ENCODE measurements at regions not wholly inside any gene's neighbourhood (a gene's known extent, or its start where the extent isn't known, plus 50 kb on each side); places are given as distances from the start of the nearest gene placed in this dataset.

DNA sequence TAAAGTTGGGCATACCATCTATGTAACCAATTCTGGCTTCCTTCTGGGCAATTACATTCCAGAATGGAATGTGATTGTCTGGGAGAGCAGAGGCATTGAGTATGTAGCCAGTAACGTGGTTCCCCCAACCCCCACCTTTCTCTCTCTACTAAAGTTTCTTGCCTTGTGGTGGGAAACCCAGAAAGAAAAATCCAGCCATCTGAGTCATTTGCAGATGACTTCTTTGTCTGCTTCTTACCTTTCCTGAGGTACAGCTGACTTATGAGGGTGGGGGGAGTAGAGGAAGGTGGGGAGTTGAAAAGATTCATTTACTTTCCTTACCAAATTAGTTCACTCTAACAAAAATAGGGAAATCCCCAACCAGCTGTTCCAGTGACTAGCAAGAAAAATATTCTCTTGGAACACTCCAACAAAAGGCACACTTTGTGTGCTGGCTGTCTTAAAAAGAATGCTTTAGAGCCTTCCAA lies 112.1 kb upstream of the FRMD6 start:
- no peak for TF ChIP-seq EP300 (IDR thresholded peaks at IDR 0.05; ENCODE audit: borderline replicate concordance)
- TF ChIP-seq YY1 (IDR thresholded peaks at IDR 0.05; ENCODE audit: low read depth) = no peak
- TF ChIP-seq NFIC (IDR thresholded peaks at IDR 0.05) = no peak
- TF ChIP-seq REST (IDR thresholded peaks at IDR 0.05; ENCODE audit: low read depth) = no peak
- no peak for TF ChIP-seq TCF12 (IDR thresholded peaks at IDR 0.05; ENCODE audit: low read depth)
- no peak for TF ChIP-seq CREB1 (IDR thresholded peaks at IDR 0.05; ENCODE audit: low read depth)
- no peak for TF ChIP-seq EGR1 (IDR thresholded peaks at IDR 0.05)
- no peak for TF ChIP-seq CEBPB (IDR thresholded peaks at IDR 0.05)
- no peak for TF ChIP-seq FOXM1 (IDR thresholded peaks at IDR 0.05; ENCODE audit: borderline replicate concordance, low read depth)
- no peak for TF ChIP-seq TAF1 (IDR thresholded peaks at IDR 0.05; ENCODE audit: low read depth)
